DMS 273 treated with DMSO at 0.1 percent for 48 hours (cell line): ENCODE measurements at regions not wholly inside any gene's neighbourhood (a gene's known extent, or its start where the extent isn't known, plus 50 kb on each side); places are given as distances from the start of the nearest gene placed in this dataset.

ENCODE experiments used
- DNase-seq: peaks from one replicate; lab custom pipeline; 2025; lab: John Stamatoyannopoulos, UW

- DNase-seq, result no peak
Observed at GRCh38 chr4:14701896-14702295, 300.4 kb upstream of the CPEB2 start.

GRCh38 chr4:14708574-14708973, 293.7 kb upstream of the CPEB2 start:
- DNase-seq, result no peak

- DNase-seq, result no peak
Observed at GRCh38 chr4:14711259-14711658, 291.0 kb upstream of the CPEB2 start.

- no peak for DNase-seq
Observed at GRCh38 chr4:14716691-14717090, 285.6 kb upstream of the CPEB2 start.

- DNase-seq, result no peak
Observed at GRCh38 chr4:14719053-14719452, 283.2 kb upstream of the CPEB2 start.

GRCh38 chr4:14726441-14726840, 275.8 kb upstream of the CPEB2 start:
- DNase-seq, result no peak

- no peak for DNase-seq
Observed at GRCh38 chr4:14726877-14727361, 275.4 kb upstream of the CPEB2 start.

GRCh38 chr4:14729282-14730000, 272.8 kb upstream of the CPEB2 start:
- no peak for DNase-seq

GRCh38 chr4:14742054-14742453, 260.2 kb upstream of the CPEB2 start:
- DNase-seq, result no peak

GRCh38 chr4:14743172-14743571, 259.1 kb upstream of the CPEB2 start:
- no peak for DNase-seq

- no peak for DNase-seq
Observed at GRCh38 chr4:14743601-14744000, 258.7 kb upstream of the CPEB2 start.

- no peak for DNase-seq
Observed at GRCh38 chr4:14744346-14744745, 257.9 kb upstream of the CPEB2 start.

- DNase-seq, result no peak
Observed at GRCh38 chr4:14749910-14750309, 252.4 kb upstream of the CPEB2 start.

- no peak for DNase-seq
Observed at GRCh38 chr4:14752341-14753046, 249.8 kb upstream of the CPEB2 start.

GRCh38 chr4:14767142-14767541, 235.1 kb upstream of the CPEB2 start:
- no peak for DNase-seq

GRCh38 chr4:14768449-14768848, 233.8 kb upstream of the CPEB2 start:
- DNase-seq, result no peak

GRCh38 chr4:14769993-14770392, 232.3 kb upstream of the CPEB2 start:
- no peak for DNase-seq

- no peak for DNase-seq
Observed at GRCh38 chr4:14771094-14771493, 231.2 kb upstream of the CPEB2 start.

GRCh38 chr4:14771504-14772175, 230.6 kb upstream of the CPEB2 start:
- no peak for DNase-seq

- no peak for DNase-seq
Observed at GRCh38 chr4:14772388-14772787, 229.9 kb upstream of the CPEB2 start.

GRCh38 chr4:14783011-14783877, 219.0 kb upstream of the CPEB2 start:
- no peak for DNase-seq

- DNase-seq, result no peak
Observed at GRCh38 chr4:14787221-14787620, 215.1 kb upstream of the CPEB2 start.
